OCI-LY1 (cell line): ENCODE measurements at regions not wholly inside any gene's neighbourhood (a gene's known extent, or its start where the extent isn't known, plus 50 kb on each side); places are given as distances from the start of the nearest gene placed in this dataset.

Source experiments
- H2AFZ ChIP-seq: fragments of 200-600 bp; sonication (generic), shearing (Covaris generic); 2 replicates; pipeline ENCODE4 v1.6.0; 2014; ENCODE audit warnings: antibody characterized with exemption, mild to moderate bottlenecking, low read length
- H3F3A ChIP-seq: fragments of 200-600 bp; sonication (generic), shearing (Covaris generic); 2 replicates; pipeline ENCODE4 v1.6.0; 2014; ENCODE audit warnings: mild to moderate bottlenecking, antibody characterized with exemption, low read length, moderate library complexity; ENCODE audit not compliant: insufficient read depth
- H3K27ac ChIP-seq: fragments of 200-600 bp; sonication (generic); 2 replicates; pipeline ENCODE4 v1.5.1; 2014; ENCODE audit warnings: low read length, mixed run types, mild to moderate bottlenecking, low read depth; ENCODE audit not compliant: poor library complexity, severe bottlenecking
- H3K27me3 ChIP-seq: fragments of 200-600 bp; sonication (generic); 2 replicates; pipeline ENCODE4 v1.6.0; 2014; ENCODE audit warnings: antibody characterized with exemption, mild to moderate bottlenecking, low read length, moderate library complexity; ENCODE audit not compliant: insufficient read depth
- H3K36me3 ChIP-seq: fragments of 200-600 bp; sonication (generic); 2 replicates; pipeline ENCODE4 v1.6.1; 2014; ENCODE audit warnings: mild to moderate bottlenecking, antibody characterized with exemption, low read length, moderate library complexity, mixed read lengths; ENCODE audit not compliant: insufficient read depth
- H3K4me1 ChIP-seq: fragments of 200-600 bp; sonication (generic); 2 replicates; pipeline ENCODE4 v1.5.1; 2014; ENCODE audit warnings: mild to moderate bottlenecking, low read length, moderate library complexity; ENCODE audit not compliant: insufficient read depth, severe bottlenecking
- H3K4me2 ChIP-seq: fragments of 200-600 bp; sonication (generic), shearing (Covaris generic); 2 replicates; pipeline ENCODE4 v1.6.1; 2014; ENCODE audit warnings: low read length
- H3K4me3 ChIP-seq: fragments of 200-600 bp; sonication (generic); 2 replicates; pipeline ENCODE4 v1.5.1; 2014; ENCODE audit warnings: low read length, low read depth, mild to moderate bottlenecking, mixed read lengths; ENCODE audit not compliant: poor library complexity, severe bottlenecking
- H3K79me2 ChIP-seq: fragments of 200-600 bp; shearing (Covaris generic); 2 replicates; pipeline ENCODE4 v1.6.1; 2016; ENCODE audit warnings: mixed run types, low read length, mixed read lengths; ENCODE audit not compliant: insufficient read depth
- H3K9ac ChIP-seq: fragments of 200-600 bp; sonication (generic), shearing (Covaris generic); 2 replicates; pipeline ENCODE4 v1.6.1; 2014; ENCODE audit warnings: mild to moderate bottlenecking, low read length, mixed read lengths
- H3K9me2 ChIP-seq: fragments of 200-600 bp; sonication (generic), shearing (Covaris generic); 2 replicates; pipeline ENCODE4 v1.6.1; 2014; ENCODE audit warnings: low read depth, mild to moderate bottlenecking, low read length, mixed read lengths
- H3K9me3 ChIP-seq: fragments of 200-600 bp; shearing (Covaris generic); 2 replicates; pipeline ENCODE4 v1.6.1; 2014; ENCODE audit warnings: low read length, mixed read lengths
- H4K20me1 ChIP-seq: fragments of 200-600 bp; sonication (generic), shearing (Covaris generic); 2 replicates; pipeline ENCODE4 v1.6.0; 2016; ENCODE audit warnings: mild to moderate bottlenecking, low read length; ENCODE audit not compliant: insufficient read depth
- EZH2 ChIP-seq: fragments of 200-600 bp; sonication (generic), shearing (Covaris generic); IDR thresholded peaks from 2 replicates; pipeline ENCODE4 v1.8.0; 2017; ENCODE audit warnings: borderline replicate concordance, mixed run types, mild to moderate bottlenecking, antibody characterized with exemption, low read length, moderate library complexity, mixed read lengths
- TF ChIP-seq, protein P1 (sequence below): fragments of 200-600 bp; sonication (generic), shearing (Covaris generic); IDR thresholded peaks from 2 replicates; pipeline ENCODE4 v1.5.1; 2017; ENCODE audit warnings: mild to moderate bottlenecking, antibody characterized with exemption, low read length, moderate library complexity, mixed read lengths

- TF ChIP-seq, protein P1, sequence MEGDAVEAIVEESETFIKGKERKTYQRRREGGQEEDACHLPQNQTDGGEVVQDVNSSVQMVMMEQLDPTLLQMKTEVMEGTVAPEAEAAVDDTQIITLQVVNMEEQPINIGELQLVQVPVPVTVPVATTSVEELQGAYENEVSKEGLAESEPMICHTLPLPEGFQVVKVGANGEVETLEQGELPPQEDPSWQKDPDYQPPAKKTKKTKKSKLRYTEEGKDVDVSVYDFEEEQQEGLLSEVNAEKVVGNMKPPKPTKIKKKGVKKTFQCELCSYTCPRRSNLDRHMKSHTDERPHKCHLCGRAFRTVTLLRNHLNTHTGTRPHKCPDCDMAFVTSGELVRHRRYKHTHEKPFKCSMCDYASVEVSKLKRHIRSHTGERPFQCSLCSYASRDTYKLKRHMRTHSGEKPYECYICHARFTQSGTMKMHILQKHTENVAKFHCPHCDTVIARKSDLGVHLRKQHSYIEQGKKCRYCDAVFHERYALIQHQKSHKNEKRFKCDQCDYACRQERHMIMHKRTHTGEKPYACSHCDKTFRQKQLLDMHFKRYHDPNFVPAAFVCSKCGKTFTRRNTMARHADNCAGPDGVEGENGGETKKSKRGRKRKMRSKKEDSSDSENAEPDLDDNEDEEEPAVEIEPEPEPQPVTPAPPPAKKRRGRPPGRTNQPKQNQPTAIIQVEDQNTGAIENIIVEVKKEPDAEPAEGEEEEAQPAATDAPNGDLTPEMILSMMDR, result no peak
- TF ChIP-seq EZH2, result no peak
- Histone ChIP-seq H2AFZ (no peak overlapping the region), H4K20me1 (no peaks in the 10 kb centered on the region), H3K36me3 (no peaks in the 10 kb centered on the region), H3K79me2 (no peaks in the 10 kb centered on the region), H3K4me3 (no peak overlapping the region), H3K27ac (no peak overlapping the region), H3K27me3 (no peaks in the 10 kb centered on the region), H3K9me3 (no peaks in the 10 kb centered on the region), H3K9me2 (no peaks in the 10 kb centered on the region), H3K9ac (no peak overlapping the region), H3F3A (no peaks in the 10 kb centered on the region), H3K4me2 (no peak overlapping the region), H3K4me1 (no peaks in the 10 kb centered on the region)
Observed at GRCh38 chr7:46960970-46961369, 620.9 kb downstream of the TNS3 start.

GRCh38 chr7:46957195-46957594, 624.7 kb downstream of the TNS3 start:
- H3K27ac ChIP-seq, result no peak overlapping the region
- H3K79me2 ChIP-seq, result no peaks in the 10 kb centered on the region
- H3K27me3 ChIP-seq, result no peaks in the 10 kb centered on the region
- no peaks in the 10 kb centered on the region for H3K4me1 ChIP-seq
- no peaks in the 10 kb centered on the region for H3K9me2 ChIP-seq
- no peak overlapping the region for H3K4me3 ChIP-seq
- H3K9me3 ChIP-seq, result no peaks in the 10 kb centered on the region
- H3K9ac ChIP-seq, result no peak overlapping the region
- no peaks in the 10 kb centered on the region for H3K36me3 ChIP-seq
- H3K4me2 ChIP-seq, result no peak overlapping the region
- H2AFZ ChIP-seq, result no peak overlapping the region
- H4K20me1 ChIP-seq, result no peaks in the 10 kb centered on the region
- H3F3A ChIP-seq, result no peaks in the 10 kb centered on the region
- no peak for TF ChIP-seq EZH2
- TF ChIP-seq, protein P1, result no peak

DNA sequence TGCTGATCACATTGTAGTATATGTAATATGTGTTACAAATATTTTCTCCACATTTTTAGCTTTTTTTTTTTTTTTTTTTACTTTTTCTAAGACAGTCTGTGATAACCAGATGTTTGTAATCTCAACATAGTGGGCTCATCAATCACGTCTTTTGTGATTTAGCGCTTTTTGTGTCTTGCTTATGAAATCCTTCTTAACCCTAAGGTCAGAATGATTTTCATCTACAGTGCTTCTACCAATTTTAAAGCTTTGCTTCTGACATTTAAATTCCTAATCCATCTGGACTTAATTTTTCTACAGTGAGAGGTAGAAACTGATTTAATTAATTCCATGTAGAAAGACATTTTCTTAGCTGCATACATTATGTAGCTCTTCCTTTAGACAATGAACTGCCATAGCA, 626.4 kb downstream of the TNS3 start:
- no peak overlapping the region for H3K9ac ChIP-seq
- H3K79me2 ChIP-seq, result no peaks in the 10 kb centered on the region
- no peaks in the 10 kb centered on the region for H3K4me1 ChIP-seq
- no peak overlapping the region for H3K27ac ChIP-seq
- no peaks in the 10 kb centered on the region for H3K27me3 ChIP-seq
- H3K36me3 ChIP-seq, result no peaks in the 10 kb centered on the region
- H3K4me3 ChIP-seq, result no peak overlapping the region
- H2AFZ ChIP-seq, result no peak overlapping the region
- H3K9me2 ChIP-seq, result no peaks in the 10 kb centered on the region
- no peak overlapping the region for H3K4me2 ChIP-seq
- no peaks in the 10 kb centered on the region for H3K9me3 ChIP-seq
- H3F3A ChIP-seq, result no peaks in the 10 kb centered on the region
- TF ChIP-seq EZH2, result no peak
- TF ChIP-seq, protein P1, result no peak
- H4K20me1 ChIP-seq, result no peaks in the 10 kb centered on the region
